GM12878 (cell line): ENCODE measurements at regions not wholly inside any gene's neighbourhood (a gene's known extent, or its start where the extent isn't known, plus 50 kb on each side); places are given as distances from the start of the nearest gene placed in this dataset.
A peak's percentile ranks its signal among the peaks of the same experiment; 100 is the strongest.

Experiments used
- ATAC-seq: fragments of 200-7000 bp; cut with Tn5 transposase; 3 replicates; pipeline ENCODE4 v1.9.1; 2020; ENCODE audit warnings: mild to moderate bottlenecking, moderate library complexity
- BruUV-seq: library from RNA; stranded (reverse); fragments of 400-500 nt; replicated peaks from 2 replicates; lab custom pipeline; 2021; lab: Mats Ljungman, UMichigan
- CTCF ChIA-PET: fragments of 300-600 bp; sonication (Branson Sonifier 250); formaldehyde crosslinking; extraction: SDS; loops from one replicate; lab custom pipeline; 2021; ENCODE audit warnings: inconsistent platforms; lab: Yijun Ruan, JAX
- POLR2A ChIA-PET: fragments of 350-600 bp; formaldehyde crosslinking; extraction: SDS; loops from one replicate; lab custom pipeline; 2021; ENCODE audit warnings: inconsistent platforms; lab: Charles Lee
- RAD21 ChIA-PET: fragments of 300-600 bp; sonication (Branson Sonifier 250); formaldehyde crosslinking; loops from one replicate; lab custom pipeline; 2023; ENCODE audit warnings: antibody characterized with exemption; ENCODE audit not compliant: unreplicated experiment; lab: Charles Lee
- SMC1A ChIA-PET: fragments of 300-600 bp; sonication (Branson Sonifier 250); formaldehyde crosslinking; loops from one replicate; lab custom pipeline; 2023; ENCODE audit not compliant: unreplicated experiment, uncharacterized antibody; lab: Charles Lee
- DNase-seq: peaks from one replicate; pipeline ENCODE4 v3.0.0-alpha.2; 2011; ENCODE audit warnings: low read depth, low spot score
- FAIRE-seq: peaks from 3 replicates; lab custom pipeline; 2011; peaks lifted over from hg19 to GRCh38; lab: Jason Lieb, UNC
- H2AFZ ChIP-seq: 2 replicates; pipeline ENCODE4 v1.6.0; 2011; ENCODE audit warnings: low read depth, low read length, control low read depth; ENCODE audit not compliant: control insufficient read depth
- H3K27ac ChIP-seq: 2 replicates; pipeline ENCODE4 v1.5.1; 2011; ENCODE audit warnings: control low read depth; ENCODE audit not compliant: control insufficient read depth, insufficient read depth
- H3K27me3 ChIP-seq, 2 experiments: replicated peaks in 1 of 2; 2 replicates each; pipeline versions ENCODE4 v1.6.0 to v1.6.1; 2011; ENCODE audit warnings: low read length in 1 of 2; ENCODE audit not compliant: control insufficient read depth in 2 of 2, insufficient read depth in 2 of 2
- H3K36me3 ChIP-seq, 2 experiments: 2 replicates each; pipeline ENCODE4 v1.5.1; 2011; ENCODE audit warnings: low read length in 1 of 2; ENCODE audit not compliant: control insufficient read depth in 2 of 2, insufficient read depth in 2 of 2
- H3K4me1 ChIP-seq: 2 replicates; pipeline ENCODE4 v1.6.1; 2011; ENCODE audit warnings: mild to moderate bottlenecking, low read length, moderate library complexity, mixed read lengths; ENCODE audit not compliant: control insufficient read depth, insufficient read depth
- H3K4me2 ChIP-seq: 2 replicates; pipeline ENCODE4 v1.6.0; 2011; ENCODE audit warnings: control low read depth; ENCODE audit not compliant: control insufficient read depth, insufficient read depth
- H3K4me3 ChIP-seq: fragments of 200-600 bp; sonication (generic); 2 replicates; pipeline ENCODE4 v1.5.1; 2016
- H3K79me2 ChIP-seq: 2 replicates; pipeline ENCODE4 v1.6.0; 2011; ENCODE audit warnings: low read length; ENCODE audit not compliant: control insufficient read depth, insufficient read depth
- H3K9ac ChIP-seq: 2 replicates; pipeline ENCODE4 v1.8.0; 2011; ENCODE audit warnings: low read length, control low read depth, mixed read lengths; ENCODE audit not compliant: control insufficient read depth, insufficient read depth
- H3K9me3 ChIP-seq: replicated peaks from 3 replicates; pipeline ENCODE4 v1.5.1; 2011; ENCODE audit warnings: mild to moderate bottlenecking, low read length; ENCODE audit not compliant: control insufficient read depth, insufficient read depth
- H4K20me1 ChIP-seq: 2 replicates; pipeline ENCODE4 v1.6.0; 2011; ENCODE audit not compliant: control insufficient read depth, insufficient read depth
- IKZF1 ChIP-seq: fragments of 450-650 bp; conservative IDR thresholded peaks from 2 replicates; pipeline ENCODE4 v1.6.1; 2017; ENCODE audit warnings: antibody characterized with exemption, mild to moderate bottlenecking
- IKZF2 ChIP-seq, 2 experiments: fragments of 450-650 bp; IDR thresholded peaks; 2 replicates each; pipeline ENCODE4 v1.6.1; 2017; ENCODE audit warnings: mild to moderate bottlenecking in 2 of 2, moderate library complexity in 2 of 2
- NR2F1 ChIP-seq: fragments of 450-650 bp; conservative IDR thresholded peaks from 2 replicates; pipeline ENCODE4 v1.6.1; 2017; ENCODE audit warnings: mild to moderate bottlenecking
- RELB ChIP-seq: fragments of 450-650 bp; IDR thresholded peaks from 2 replicates; pipeline ENCODE4 v1.6.1; 2017; ENCODE audit warnings: low read depth, mild to moderate bottlenecking, moderate library complexity
- ZNF274 ChIP-seq: IDR thresholded peaks from one replicate; pipeline ENCODE4 v1.8.0; 2011; ENCODE audit not compliant: insufficient read length, insufficient read depth
- WGBS: methylation state at CpG from one replicate; pipeline ENCODE4 v1.1.6; 2016; ENCODE audit warnings: low lambda C conversion rate; ENCODE audit not compliant: insufficient replicate concordance, insufficient coverage; ENCODE audit errors: missing lambda C conversion rate; 5-methylcytosine and 5-hydroxymethylcytosine counted together
- in situ Hi-C: fragments of 300-500 bp; cut with MboI; formaldehyde crosslinking; loops from 9 replicates; pipeline ENCODE4 v1.14.3; 2018; ENCODE audit warnings: mixed read lengths
- intact Hi-C: fragments of 100-400 bp; cut with micrococcal nuclease; formaldehyde crosslinking; loops from one replicate; pipeline ENCODE4 v1.14.2; 2022; ENCODE audit not compliant: unreplicated experiment

- WGBS: 0% methylated on average over 1 of the region's 1 CpG
- no peaks in the 10 kb centered on the region for H4K20me1 ChIP-seq
- ChIA-PET RAD21 (no interaction called here), SMC1A (interaction anchor here (0.9 to 1.6 kb wide), 9 partner anchors 11 to 138 kb away, joined by 3 to 5 read pairs (median 3); no protein-coding TSS in a partner anchor), CTCF (no interaction called here), POLR2A (no interaction called here)
- H3K4me1 ChIP-seq: no peaks in the 10 kb centered on the region
- no peaks in the 10 kb centered on the region for H3K36me3 ChIP-seq
- H3K4me3 ChIP-seq: no peak overlapping the region
- peak in 1 of 2 experiments; percentile 43; a peak in 1 of 4 replicates for TF ChIP-seq IKZF2 (IDR thresholded peaks at IDR 0.05)
- TF ChIP-seq RELB: peak; percentile 52; the same call in 1 of the 2 replicates
- no peak; the same call in 1 of the 2 replicates for TF ChIP-seq IKZF1
- no peak overlapping the region for H2AFZ ChIP-seq
- no peaks in the 10 kb centered on the region for H3K79me2 ChIP-seq
- H3K4me2 ChIP-seq: no peak overlapping the region
- H3K27me3 ChIP-seq: peaks cover 0 to 2% of the 10 kb centered on the region in 2 experiments; a peak in 1 of 4 replicates
- in situ Hi-C loops (no loop called here), intact Hi-C loops (no loop called here)
- H3K9me3 ChIP-seq: peaks cover 3% of the 10 kb centered on the region; the same call in 1 of the 3 replicates
- no peak for FAIRE-seq
- H3K27ac ChIP-seq: no peak overlapping the region
- DNase-seq: no peak
- no peak overlapping the region for H3K9ac ChIP-seq
- no TSS peak for BruUV-seq
- ATAC-seq: no peak
Observed at GRCh38 chr2:7525746-7526145, 608.5 kb downstream of the RNF144A start.

- POLR2A ChIA-PET: no interaction called here
- no TSS peak for BruUV-seq
- ATAC-seq: no peak
- Histone ChIP-seq H2AFZ (no peak overlapping the region), H3K27me3 (no peaks in the 10 kb centered on the region), H3K9me3 (peaks cover 12% of the 10 kb centered on the region; the same call in 2 of the 3 replicates)
- peak; percentile 29 to 31; a peak in 1 of 4 replicates for TF ChIP-seq IKZF2 (IDR thresholded peaks at IDR 0.05)
- 0 out of 2 replicates have a peak, but pooled peaks have one; percentile 13 for TF ChIP-seq IKZF1
- TF ChIP-seq NR2F1: no peak
- TF ChIP-seq RELB: peak; percentile 55
- TF ChIP-seq ZNF274: no peak
- TF ChIP-seq, all 136 proteins: peak for 3
- Histone ChIP-seq H3K4me2 (no peak overlapping the region), H3K4me1 (no peaks in the 10 kb centered on the region), H3K27ac (no peak overlapping the region), H3K9ac (no peak overlapping the region), H3K79me2 (no peaks in the 10 kb centered on the region), H3K4me3 (no peak overlapping the region), H4K20me1 (no peaks in the 10 kb centered on the region), H3K36me3 (no peaks in the 10 kb centered on the region)
- no peak for DNase-seq
- no peak for FAIRE-seq
- intact Hi-C loops (no loop called here), in situ Hi-C loops (no loop called here)
- ChIA-PET CTCF (interaction anchor here (0.7 to 0.9 kb wide), 2 partner anchors 90 to 519 kb away, joined by 3 read pairs; no protein-coding TSS in a partner anchor), RAD21 (no interaction called here), SMC1A (interaction anchor here (1.5 kb wide), 1 partner anchor 14 kb away, joined by 3 read pairs; no protein-coding TSS in a partner anchor)
- WGBS: 21% methylated on average over 3 of the region's 3 CpGs
Observed at GRCh38 chr2:7527165-7527722, 610.0 kb downstream of the RNF144A start.
